ENCODE measurements at regions not wholly inside any gene's neighbourhood (a gene's known extent, or its start where the extent isn't known, plus 50 kb on each side); places are given as distances from the start of the nearest gene placed in this dataset.
A peak's percentile ranks its signal among the peaks of the same experiment; 100 is the strongest.
"Not testable (repeated sequence)": the region's sequence is repeated elsewhere in the genome, so short reads cannot be mapped to it uniquely, and the experiment has no call there.

DNA sequence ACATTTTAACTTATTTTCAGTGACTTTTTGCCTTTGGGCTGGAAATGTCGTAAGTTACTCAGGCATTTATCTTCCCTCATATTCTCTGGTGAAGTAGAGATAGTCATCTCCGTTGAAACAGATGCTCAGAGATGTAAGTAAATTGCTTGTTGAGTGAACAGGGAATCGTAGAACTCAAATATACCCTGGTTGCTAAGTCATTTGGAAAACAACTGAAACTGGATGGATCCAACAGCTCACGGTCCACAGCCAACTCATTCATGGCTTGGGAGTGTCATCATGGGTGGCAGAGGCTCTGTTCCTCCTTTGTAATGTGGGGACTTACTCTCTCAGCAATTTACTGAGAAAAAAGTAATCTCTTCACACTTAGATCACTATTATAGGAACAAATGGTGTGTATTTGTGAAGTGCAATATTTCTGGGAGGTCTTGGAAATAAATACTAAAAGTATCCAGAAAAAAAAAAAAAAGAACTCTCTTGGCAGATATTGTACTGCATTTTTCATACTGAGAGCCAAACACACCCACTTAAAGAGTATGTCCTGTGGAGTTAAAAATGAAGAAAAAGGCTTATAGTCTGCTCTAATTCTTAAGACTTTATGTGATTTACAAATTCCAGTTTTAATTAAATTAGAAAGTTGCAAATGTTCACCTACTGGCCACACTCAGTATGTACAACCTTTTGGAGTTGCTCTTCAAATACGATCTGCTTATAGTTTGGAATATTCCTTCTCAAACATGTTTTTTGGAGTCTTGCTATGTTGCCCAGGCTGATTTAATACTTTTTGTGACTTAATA, 107.4 kb downstream of the LEPR start:
- DNase-seq: no peak

DNA sequence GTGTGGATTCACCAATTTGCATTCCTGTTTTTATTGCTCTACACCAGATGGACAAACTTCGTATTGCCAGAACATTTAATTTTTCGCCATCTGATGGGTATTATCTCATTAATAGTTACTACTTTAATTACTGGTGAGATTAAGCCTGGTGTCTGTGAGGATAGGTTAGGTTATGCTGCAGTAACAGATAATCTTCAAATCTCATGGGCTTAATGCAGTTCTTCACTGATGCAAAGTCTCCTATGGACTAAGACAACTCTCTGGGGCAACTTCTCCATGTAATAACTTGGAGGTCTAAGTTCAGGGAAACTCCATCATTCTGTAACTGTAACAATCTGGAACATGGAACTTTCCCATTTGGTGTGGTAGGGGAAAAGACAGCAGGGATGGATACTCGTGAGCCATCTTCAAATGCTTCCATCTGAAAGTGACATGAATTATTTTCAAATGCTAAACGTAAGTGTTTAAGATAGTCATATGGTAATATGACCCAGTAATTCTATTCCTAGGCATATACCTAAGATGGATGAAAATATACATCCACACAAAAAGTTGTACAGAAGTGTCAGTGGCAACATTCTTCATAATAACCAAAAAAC, 111.6 kb downstream of the LEPR start:
- no peak for DNase-seq

DNA sequence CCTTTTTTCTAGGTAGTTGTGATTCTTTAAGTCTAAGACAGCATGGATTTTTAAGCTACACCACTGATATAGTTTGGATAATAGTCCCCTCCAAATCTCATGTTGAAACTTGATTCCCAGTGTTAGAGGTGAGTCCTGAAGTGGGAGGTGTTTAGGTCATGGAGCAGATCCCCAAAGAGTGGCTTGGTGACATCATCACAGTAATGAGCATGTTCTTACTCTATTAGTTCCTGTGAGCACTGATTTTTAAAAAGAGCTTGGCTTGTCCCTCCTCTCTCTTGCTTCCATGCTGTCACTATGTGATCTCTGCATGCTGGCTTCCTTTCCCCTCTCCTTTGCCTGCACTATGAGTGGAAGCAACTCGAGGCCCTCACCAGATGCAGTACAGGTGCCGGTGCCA, 115.5 kb downstream of the LEPR start:
- DNase-seq: no peak

DNA sequence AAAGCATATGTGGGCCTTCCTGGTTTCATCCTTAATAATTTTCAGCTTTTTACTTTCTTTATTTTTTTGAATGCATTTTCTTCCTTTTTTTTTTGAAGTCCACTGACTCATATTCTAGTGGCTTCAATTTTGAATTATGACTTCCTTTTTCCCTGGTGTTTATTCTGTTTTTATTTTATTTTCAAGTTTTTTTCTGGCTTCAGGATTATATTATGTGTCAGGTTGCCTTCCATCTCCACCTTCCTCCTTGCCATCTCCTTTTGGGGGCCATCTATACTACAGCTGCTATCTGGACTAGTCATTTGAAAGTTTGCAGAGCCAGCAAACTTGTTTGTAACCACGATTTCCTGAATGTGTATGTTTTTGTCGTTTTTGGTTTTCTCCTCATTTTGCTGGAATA, 117.6 kb downstream of the LEPR start:
- DNase-seq: no peak

DNA sequence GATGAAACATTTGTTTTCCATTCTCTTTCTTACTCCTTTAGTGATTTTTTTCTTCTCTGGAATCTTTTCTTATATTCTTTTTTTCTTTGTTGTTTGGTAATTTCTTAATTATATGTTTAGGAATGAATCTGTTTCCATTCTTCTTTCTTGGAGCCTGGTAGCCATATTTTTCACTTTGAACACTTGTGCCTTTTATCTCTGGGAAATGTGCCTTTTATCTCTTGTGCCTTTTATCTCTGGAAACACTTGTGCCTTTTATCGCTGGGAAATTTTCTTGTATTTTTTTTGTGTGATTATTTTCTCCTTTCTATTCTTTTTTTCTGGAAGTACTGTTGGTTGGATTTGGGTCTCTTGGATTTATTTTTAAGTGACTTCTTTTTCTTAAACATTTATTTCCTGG, 118.2 kb downstream of the LEPR start:
- no peak for DNase-seq

DNA sequence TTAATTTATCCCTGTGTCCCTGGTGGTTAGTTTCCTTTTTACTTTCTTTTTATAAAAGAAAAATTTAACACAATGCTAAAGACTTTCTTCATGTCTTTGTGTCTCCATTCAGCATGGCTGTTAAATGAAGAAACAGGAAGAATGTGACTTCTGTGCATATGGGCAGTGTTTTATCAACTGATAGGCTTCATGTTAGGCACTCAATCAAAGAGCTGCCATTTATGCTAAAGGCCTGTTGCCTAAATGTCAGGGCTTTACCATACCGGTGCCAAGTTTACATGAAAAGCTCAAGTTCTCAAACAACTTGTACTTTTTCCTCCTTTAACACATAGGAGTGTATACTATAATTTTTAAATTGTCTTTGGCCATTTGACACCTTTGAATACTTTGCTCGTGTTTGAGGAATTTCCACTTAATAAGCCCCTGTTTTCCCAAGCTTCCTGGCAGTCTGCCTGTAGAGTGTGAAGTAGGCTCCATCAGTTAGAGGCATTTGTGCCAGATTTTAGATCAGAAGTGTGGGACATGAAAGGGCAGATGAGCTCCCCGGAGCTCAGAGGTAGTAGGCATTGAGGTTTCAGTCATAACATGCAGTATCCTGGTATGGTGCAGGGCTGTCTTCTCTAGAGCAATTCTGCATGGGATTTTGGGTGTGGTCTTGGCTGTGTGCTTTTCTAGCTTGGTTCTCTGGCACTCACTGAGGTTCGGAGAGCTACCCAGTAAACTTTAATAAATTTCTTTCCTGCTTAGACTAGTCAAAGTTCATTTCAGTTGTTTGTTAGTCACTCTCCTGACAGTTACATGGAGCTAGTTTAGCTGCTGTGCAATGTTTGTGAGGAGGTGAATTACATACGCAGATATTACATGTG, 119.0 kb downstream of the LEPR start:
- peak; percentile 13 for DNase-seq

DNA sequence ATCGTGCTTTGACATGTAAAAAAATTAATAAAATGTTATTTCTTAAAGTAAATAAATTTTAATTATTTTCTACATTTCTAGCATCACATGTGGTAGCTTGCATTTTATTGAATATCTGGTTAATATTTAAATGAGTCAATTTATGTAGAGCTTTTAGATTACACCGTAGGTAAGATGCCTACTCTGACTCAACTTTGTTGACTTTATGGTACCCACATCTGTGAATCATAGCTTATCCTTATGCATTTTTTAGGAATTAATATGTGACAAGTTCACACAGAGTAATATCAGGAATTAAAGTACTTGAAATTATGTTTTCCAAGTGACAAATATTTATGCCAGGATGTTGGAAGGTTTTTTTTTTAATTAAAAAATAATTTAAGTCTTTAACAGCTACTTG, 120.7 kb downstream of the LEPR start:
- no peak for DNase-seq

DNA sequence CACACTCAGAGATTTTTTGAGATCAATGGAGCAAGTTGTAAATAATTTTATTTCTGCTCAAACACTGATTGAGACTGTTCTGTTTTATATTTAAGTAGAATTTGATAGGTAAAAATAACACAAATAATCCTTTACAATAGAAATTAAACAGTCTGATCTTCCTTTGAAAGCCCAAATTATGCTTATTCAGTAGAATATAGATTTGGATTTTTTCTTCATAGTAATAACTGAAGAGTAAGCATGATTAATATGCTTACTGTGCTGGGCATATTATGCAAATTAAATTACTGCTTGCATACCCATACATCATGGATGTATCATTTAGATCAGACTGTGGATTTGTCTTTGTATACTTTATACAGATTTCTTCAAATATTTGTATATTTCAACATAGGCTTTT, 121.4 kb downstream of the LEPR start:
- DNase-seq: no peak

DNA sequence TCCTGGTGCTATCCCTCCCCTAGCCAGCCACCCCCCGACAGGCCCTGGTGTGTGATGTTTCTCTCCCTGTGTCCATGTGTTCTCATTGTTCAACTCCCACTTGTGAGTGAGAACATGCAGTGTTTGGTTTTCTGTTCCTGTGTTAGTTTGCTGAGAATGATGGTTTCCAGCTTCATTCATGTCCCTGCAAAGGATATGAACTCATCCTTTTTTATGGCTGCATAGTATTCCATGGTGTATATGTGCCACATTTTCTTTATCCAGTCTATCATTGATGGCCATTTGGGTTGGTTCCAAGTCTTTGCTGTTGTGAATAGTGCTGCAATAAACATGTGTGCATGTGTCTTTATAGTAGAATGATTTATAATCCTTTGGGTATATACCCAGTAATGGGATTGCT, 122.1 kb downstream of the LEPR start:
- not testable (repeated sequence) for DNase-seq

DNA sequence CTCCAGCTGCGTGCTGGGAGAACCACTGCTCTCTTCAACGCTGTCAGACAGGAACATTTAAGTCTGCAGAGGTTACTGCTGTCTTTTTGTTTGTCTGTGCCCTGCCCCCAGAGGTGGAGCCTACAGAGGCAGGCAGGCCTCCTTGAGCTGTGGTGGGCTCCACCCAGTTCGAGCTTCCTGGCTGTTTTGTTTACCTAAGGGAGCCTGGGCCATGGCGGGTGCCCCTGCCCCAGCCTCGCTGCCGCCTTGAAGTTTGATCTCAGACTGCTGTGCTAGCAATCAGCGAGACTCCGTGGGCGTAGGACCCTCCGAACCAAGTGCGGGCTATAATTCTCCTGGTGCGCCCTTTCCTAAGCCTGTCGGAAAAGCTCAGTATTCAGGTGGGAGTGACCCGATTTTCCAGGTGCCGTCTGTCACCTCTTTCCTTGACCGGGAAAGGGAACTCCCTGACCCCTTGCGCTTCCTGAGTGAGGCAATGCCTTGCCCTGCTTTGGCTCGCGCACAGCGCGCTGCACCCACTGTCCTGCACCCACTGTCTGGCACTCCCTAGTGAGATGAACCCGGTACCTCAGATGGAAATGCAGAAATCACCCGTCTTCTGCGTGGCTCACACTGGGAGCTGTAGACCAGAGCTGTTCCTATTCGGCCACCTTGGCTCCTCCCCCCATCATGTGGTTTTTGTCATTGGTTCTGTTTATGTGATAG, 130.0 kb downstream of the LEPR start:
- DNase-seq: not testable (repeated sequence)

DNA sequence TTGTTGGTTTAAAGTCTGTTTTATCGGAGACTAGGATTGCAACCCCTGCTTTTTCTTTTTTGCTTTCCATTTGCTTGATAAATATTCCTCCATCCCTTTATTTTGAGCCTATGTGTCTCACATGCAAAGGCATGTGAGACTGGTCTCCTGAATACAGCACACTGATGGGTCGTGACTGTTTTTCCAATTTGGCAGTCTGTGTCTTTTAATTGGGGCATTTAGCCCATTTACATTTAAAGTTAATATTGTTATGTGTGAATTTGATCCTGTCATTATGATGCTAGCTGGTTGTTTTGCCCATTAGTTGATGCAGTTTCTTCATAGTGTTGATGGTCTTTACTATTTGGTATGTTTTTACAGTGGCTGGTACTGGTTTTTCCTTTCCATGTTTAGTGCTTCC, 132.0 kb downstream of the LEPR start:
- DNase-seq: not testable (repeated sequence)

DNA sequence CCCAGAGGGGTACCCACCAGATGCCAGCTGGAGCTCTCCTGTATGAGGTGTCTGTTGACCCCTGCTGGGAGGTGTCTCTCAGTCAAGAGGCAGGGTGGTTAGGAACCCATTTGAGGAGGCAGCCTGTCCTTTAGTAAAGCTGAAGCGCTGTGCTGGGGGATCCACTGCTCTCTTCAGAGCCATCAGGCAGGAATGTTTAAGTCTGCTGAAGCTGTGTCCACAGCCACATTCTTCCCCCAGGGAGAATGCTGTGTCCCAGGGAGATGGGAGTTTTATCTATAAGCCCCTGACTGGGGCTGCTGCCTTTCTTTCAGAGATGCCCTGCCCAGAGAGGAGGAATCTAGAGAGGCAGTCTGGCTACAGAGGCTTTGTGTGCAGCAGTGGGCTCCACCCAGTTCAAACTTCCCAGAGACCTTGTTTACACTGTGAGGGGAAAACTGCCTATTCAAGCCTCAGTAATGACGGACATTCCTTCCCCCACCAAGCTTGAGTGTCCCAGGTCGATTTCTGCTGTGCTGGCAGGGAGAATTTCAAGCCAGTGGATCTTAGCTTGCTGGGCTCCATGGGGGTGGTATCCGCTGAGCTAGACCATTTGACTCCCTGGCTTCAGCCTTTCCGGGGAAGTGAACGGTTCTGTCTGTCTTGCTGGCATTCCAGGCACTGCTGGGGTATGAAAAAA, 133.8 kb downstream of the LEPR start:
- DNase-seq: not testable (repeated sequence)

DNA sequence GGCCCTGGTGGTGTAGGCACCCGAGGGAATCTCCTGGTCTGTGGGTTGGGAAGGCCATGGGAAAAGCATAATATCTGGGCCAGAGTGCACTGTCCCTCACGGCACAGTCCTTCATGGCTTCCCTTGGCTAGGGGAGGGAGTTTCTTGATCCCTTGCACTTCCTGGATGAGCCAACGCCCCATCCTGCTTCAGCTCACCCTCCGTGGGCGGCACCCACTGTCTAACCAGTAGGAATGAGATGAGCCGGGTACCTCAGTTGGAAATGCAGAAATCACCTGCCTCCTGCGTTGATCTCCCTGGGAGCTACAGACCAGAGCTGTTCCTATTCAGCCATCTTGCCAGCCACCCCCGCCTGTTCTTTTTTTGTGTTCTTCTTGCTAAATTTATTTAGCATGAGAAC, 134.4 kb downstream of the LEPR start:
- no peak for DNase-seq

DNA sequence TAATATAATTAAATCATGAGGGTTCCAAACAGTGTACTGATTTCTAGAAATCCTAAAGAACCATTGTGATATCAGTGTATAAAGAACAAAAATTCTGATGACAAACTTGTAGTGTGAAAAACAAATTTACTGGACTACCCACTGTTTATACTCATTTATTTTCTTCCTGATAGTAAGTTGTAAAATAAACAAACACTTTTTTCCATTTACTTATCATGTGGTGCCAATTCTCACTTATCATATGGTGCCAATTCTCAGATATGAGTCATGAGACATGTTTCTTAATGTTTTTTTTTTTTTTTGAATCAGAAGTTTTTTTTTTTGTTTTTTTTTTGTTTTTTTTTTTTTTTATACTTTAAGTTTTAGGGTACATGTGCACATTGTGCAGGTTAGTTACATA, 137.7 kb downstream of the LEPR start:
- no peak for DNase-seq

DNA sequence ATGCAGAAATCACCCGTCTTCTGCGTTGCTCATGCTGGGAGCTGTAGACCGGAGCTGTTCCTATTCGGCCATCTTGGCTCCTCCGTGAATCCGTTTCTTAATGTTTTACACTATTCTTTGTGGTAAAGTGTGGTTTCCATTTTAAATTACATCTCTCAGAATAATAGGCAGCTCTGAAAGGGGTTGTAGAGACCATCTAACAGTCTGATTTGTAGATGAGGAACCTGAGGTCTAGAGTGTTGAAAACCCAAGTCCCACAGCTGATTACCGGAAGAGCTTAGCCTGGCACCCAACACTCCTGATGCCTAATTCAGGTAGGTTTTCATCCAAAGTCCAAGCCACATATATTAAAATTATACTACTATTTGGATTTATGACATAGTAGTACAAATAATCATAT, 144.0 kb downstream of the LEPR start:
- no peak for DNase-seq

DNA sequence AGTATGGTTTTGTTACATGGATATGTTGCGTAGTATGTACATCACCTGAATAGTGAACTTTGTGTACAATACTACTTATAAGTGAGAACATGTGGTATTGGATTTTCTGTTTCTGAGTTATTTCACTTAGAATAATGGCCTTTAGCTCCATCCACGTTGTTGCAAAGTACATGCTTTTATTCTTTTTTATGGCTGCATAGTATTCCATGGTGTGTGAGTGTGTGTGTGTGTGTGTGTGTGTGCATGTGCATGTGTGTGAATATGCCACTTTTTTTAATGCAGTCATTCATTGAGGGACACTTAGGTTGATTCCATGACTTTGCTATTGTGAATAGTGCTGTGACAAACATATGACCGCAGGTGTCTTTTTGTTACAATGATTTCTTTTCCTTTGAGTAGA, 147.8 kb downstream of the LEPR start:
- no peak for DNase-seq

DNA sequence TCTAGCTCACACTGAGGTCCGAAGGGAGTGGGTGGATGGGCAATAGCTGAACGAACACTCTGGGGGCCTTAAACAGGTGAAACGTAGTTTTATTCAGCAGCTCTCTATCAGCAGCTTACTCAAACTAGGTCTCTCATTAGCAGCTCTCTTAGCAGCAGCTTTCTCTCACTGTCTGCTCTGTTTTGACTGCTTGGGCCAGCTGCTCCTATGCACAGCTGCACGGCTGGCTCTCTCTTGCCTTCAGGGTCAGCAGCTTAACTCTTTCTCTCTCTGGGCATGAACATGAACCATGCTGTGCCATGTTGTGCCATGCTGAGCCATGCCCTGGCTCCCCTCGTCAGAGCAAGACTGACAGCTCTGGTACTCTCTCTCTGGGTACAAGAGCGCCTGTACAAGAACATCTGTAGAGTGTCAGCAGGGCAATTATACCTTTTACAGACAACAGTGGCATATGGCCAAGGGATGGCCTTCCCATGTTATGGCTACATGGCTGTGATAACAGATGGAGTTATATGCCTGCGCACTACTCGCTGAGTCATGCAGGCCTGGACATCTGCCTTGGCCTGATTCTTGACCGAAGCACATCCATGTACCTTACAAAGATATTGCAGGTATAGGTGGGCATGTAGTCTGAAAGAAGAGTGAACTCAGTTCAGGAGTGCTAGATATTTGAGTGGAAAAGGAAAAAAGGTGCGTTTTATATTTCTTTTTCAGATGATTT, 152.4 kb downstream of the LEPR start:
- DNase-seq: no peak

DNA sequence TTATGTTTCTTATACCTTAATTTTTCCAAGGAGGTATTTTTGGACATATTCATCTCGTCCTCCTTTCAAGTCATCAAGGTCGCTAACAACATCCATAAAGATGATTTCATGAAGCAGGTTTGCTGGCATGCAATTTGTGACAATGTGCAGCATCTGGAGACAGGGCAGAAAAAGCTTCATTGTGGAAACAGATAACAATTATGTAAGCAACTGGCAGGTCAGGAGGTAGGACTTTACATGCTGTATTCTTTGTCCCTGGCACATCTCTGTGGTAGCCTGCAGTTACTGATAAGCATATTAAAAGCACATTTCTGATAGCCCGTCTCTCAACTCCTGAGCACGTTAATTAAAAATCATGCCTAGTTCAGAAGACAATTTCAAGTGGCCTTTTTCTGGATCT, 156.8 kb downstream of the LEPR start:
- no peak for DNase-seq

DNA sequence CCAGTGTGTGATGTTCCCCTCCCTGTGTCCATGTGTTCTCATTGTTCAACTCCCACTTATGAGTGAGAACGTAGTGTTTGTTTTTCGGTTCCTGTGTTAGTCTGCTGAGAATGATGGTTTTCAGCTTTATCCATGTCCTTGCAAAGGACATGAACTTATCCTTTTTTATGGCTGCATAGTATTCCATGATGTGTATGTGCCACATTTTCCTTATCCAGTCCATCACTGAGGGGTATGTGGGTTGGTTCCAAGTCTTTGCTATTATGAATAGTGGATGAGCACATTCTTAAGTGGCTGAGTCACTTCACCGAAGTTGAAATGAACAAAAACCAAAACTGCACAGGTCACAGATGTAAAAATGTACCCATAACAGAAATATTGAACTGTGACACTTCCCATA, 157.5 kb downstream of the LEPR start:
- DNase-seq: not testable (repeated sequence)

DNA sequence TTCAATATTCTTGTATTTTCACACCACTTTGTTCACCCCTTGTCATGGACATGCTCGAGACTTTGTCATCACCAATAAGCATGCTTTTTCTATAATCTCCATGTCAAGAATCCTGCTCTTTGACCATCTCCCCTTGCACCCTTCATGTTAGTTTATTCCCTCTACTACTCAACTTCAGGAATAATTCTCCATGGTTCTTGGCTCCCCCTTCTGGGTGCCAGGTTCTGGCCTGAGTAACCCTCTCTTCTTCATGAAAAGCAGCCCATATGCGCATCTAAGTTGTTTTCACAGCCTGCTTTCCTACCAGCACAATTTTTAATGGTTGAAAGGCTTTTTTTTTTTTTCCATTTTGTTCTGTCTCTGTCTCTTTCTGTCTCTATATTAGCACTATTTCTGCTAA, 160.7 kb downstream of the LEPR start:
- DNase-seq: peak; percentile 3

DNA sequence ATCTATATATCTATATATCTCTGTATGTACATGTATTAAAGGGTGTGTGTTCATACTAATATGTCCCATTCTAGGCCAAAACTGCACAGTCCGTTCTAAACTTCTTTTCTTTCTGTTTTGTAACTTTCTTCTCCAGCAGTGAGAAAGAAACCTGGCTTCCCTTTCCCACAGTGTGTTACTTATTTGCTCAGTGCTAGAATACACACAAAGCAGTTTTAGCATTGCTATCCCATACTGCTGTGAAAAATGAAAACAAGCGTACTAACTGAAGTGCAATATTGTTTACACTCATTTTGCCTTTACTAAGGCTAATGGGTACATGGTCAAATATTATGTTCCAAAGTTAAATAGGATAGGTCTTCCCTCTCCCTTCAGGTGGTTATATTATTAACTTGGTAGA, 163.9 kb downstream of the LEPR start:
- no peak for DNase-seq

DNA sequence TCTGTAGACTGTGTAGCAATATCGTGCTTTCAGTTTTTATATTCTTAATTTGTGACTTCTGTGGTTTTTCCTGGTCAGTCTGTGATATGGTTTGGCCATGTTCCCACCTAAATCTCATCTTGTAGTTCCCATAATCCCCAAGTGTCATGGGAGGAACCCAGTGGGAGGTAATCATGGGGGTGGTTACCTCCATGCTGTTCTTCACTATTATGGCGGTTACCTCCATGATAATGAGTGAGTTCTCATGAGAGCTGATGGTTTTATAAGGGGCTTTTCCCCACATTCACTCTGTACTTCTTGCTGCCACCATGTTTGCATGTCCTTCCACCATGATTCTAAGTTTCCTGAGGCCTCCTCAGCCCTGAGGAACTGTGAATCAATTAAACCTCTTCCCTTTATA, 169.8 kb downstream of the LEPR start:
- DNase-seq: no peak
